OCI-LY7 (cell line): ENCODE measurements at regions not wholly inside any gene's neighbourhood (a gene's known extent, or its start where the extent isn't known, plus 50 kb on each side); places are given as distances from the start of the nearest gene placed in this dataset.
"Not testable (repeated sequence)": the region's sequence is repeated elsewhere in the genome, so short reads cannot be mapped to it uniquely, and the experiment has no call there.

Source experiments
- CTCF ChIP-seq: fragments of 200-600 bp; sonication (generic); conservative IDR thresholded peaks from 2 replicates; pipeline ENCODE4 v1.5.1; 2014; ENCODE audit warnings: mild to moderate bottlenecking, antibody characterized with exemption, low read length, moderate library complexity, mixed read lengths
- EZH2phosphoT487 ChIP-seq: fragments of 200-600 bp; sonication (generic); IDR thresholded peaks from 2 replicates; pipeline ENCODE4 v1.6.1; 2018; ENCODE audit warnings: low read depth, borderline replicate concordance, mild to moderate bottlenecking, mixed run types, antibody characterized with exemption, low read length, moderate library complexity, mixed read lengths

GRCh38 chr4:131734851-131735385 lies 1414.2 kb upstream of the PCDH10 start:
- not testable (repeated sequence) for TF ChIP-seq CTCF, EZH2phosphoT487
